HG02840 (cell line): ENCODE measurements at regions not wholly inside any gene's neighbourhood (a gene's known extent, or its start where the extent isn't known, plus 50 kb on each side); places are given as distances from the start of the nearest gene placed in this dataset.
"Not testable (repeated sequence)": the region's sequence is repeated elsewhere in the genome, so short reads cannot be mapped to it uniquely, and the experiment has no call there.

ENCODE experiments used
- ATAC-seq: cut with Tn5 transposase; IDR thresholded peaks from one replicate; pipeline ENCODE4 v1.9.1; 2021; ENCODE audit warnings: mild to moderate bottlenecking, moderate library complexity, moderate number of reproducible peaks; ENCODE audit not compliant: unreplicated experiment, low FRiP score

GRCh38 chr18:71038196-71038595, 749.4 kb downstream of the SOCS6 start:
- ATAC-seq: no peak

- no peak for ATAC-seq
Observed at GRCh38 chr18:71036783-71037182, 747.9 kb downstream of the SOCS6 start.

GRCh38 chr18:71031296-71032191, 742.7 kb downstream of the SOCS6 start:
- ATAC-seq: not testable (repeated sequence)

- ATAC-seq: not testable (repeated sequence)
Observed at GRCh38 chr18:71030085-71030484, 741.2 kb downstream of the SOCS6 start.

GRCh38 chr18:71028285-71028762, 739.5 kb downstream of the SOCS6 start:
- ATAC-seq: no peak

GRCh38 chr18:71027531-71027930, 738.7 kb downstream of the SOCS6 start:
- no peak for ATAC-seq

- ATAC-seq: no peak
Observed at GRCh38 chr18:71025505-71026225, 736.8 kb downstream of the SOCS6 start.

- ATAC-seq: no peak
Observed at GRCh38 chr18:71022389-71022788, 733.5 kb downstream of the SOCS6 start.

GRCh38 chr18:71021030-71021362, 732.2 kb downstream of the SOCS6 start:
- no peak for ATAC-seq

GRCh38 chr18:71020342-71021029, 731.6 kb downstream of the SOCS6 start:
- ATAC-seq: no peak

GRCh38 chr18:71018816-71019215, 730.0 kb downstream of the SOCS6 start:
- ATAC-seq: no peak

- ATAC-seq: no peak
Observed at GRCh38 chr18:71012789-71013188, 723.9 kb downstream of the SOCS6 start.

- ATAC-seq: no peak
Observed at GRCh38 chr18:71011389-71011788, 722.5 kb downstream of the SOCS6 start.

- ATAC-seq: no peak
Observed at GRCh38 chr18:71008257-71008656, 719.4 kb downstream of the SOCS6 start.

- ATAC-seq: no peak
Observed at GRCh38 chr18:71001597-71001996, 712.8 kb downstream of the SOCS6 start.

GRCh38 chr18:70998490-70998889, 709.6 kb downstream of the SOCS6 start:
- ATAC-seq: no peak

GRCh38 chr18:70994116-70994515, 705.3 kb downstream of the SOCS6 start:
- no peak for ATAC-seq

- ATAC-seq: no peak
Observed at GRCh38 chr18:70991577-70991976, 702.7 kb downstream of the SOCS6 start.

- ATAC-seq: no peak
Observed at GRCh38 chr18:70985948-70986347, 697.1 kb downstream of the SOCS6 start.

GRCh38 chr18:70982292-70982691, 693.4 kb downstream of the SOCS6 start:
- no peak for ATAC-seq
